Stomach (tissue), 8 donors: ENCODE measurements at regions not wholly inside any gene's neighbourhood (a gene's known extent, or its start where the extent isn't known, plus 50 kb on each side); places are given as distances from the start of the nearest gene placed in this dataset.
A peak's percentile ranks its signal among the peaks of the same experiment; 100 is the strongest.

Experiments used
- DNase-seq, 2 donors: peaks; one replicate each; pipeline versions ENCODE4 v3.0.0 to v3.0.0-alpha.2; 2013 to 2019
- H3K27ac ChIP-seq, 5 donors: fragments of 200-600 bp in 4 of 5; sonication (generic) in 4 of 5; one replicate each; pipeline ENCODE4 v1.5.1; 2013 to 2019; ENCODE audit warnings: mild to moderate bottlenecking in 1 of 5, moderate library complexity in 1 of 5
- H3K27me3 ChIP-seq, 3 donors: fragments of 200-600 bp; sonication (generic); one replicate each; pipeline ENCODE4 v1.5.1; 2017 to 2019; ENCODE audit warnings: mixed run types in 1 of 3
- H3K36me3 ChIP-seq, 4 donors: fragments of 200-600 bp; sonication (generic); 1 replicate in 3 of 4; 2 replicates in 1 of 4; pipeline ENCODE4 v1.5.1; 2016 to 2019
- H3K4me1 ChIP-seq, 4 donors: fragments of 200-600 bp; sonication (generic); one replicate each; pipeline ENCODE4 v1.5.1; 2016 to 2019
- H3K4me3 ChIP-seq, 4 donors: fragments of 200-600 bp; sonication (generic) in 3 of 4; one replicate each; pipeline ENCODE4 v1.5.1; 2016 to 2019; ENCODE audit warnings: mild to moderate bottlenecking in 1 of 4
- H3K9me3 ChIP-seq, 4 donors: fragments of 200-600 bp; sonication (generic); one replicate each; pipeline ENCODE4 v1.5.1; 2016 to 2019
- CTCF ChIP-seq, 7 experiments: fragments of 450-650 bp in 4 of 7; fragments of 200-600 bp in 3 of 7; sonication (generic) in 3 of 7; IDR thresholded peaks; one replicate each; pipeline ENCODE4 v1.5.1; 2016 to 2019; ENCODE audit warnings: antibody characterized with exemption in 7 of 7, control low read depth in 2 of 7, mild to moderate bottlenecking in 1 of 7
- EP300 ChIP-seq: sonication (generic); formaldehyde crosslinking; IDR thresholded peaks from one replicate; pipeline ENCODE4 v1.6.1; 2017; ENCODE audit warnings: antibody characterized with exemption
- POLR2A ChIP-seq, 4 donors: fragments of 450-650 bp; IDR thresholded peaks; one replicate each; pipeline ENCODE4 v1.6.1; 2016; ENCODE audit warnings: antibody characterized with exemption in 4 of 4, control low read depth in 2 of 4, mild to moderate bottlenecking in 1 of 4, moderate library complexity in 1 of 4
- POLR2AphosphoS5 ChIP-seq, 3 donors: sonication (generic); formaldehyde crosslinking; IDR thresholded peaks; one replicate each; pipeline ENCODE4 v1.6.1; 2016; ENCODE audit warnings: antibody characterized with exemption in 3 of 3
- WGBS, 5 donors: extraction: QIAGEN DNeasy Blood & Tissue Kit in 3 of 5; methylation state at CpG; one replicate each; pipeline versions ENCODE4 v1.1.5 to v1.1.7; 2013 to 2018; 5-methylcytosine and 5-hydroxymethylcytosine counted together
- intact Hi-C: fragments of 100-400 bp; cut with DNase I; formaldehyde crosslinking; loops from one replicate; pipeline ENCODE4 v1.15.1; 2023; ENCODE audit warnings: low total_unique reads
- donor health status: healthy with polysubstance abuse.
- donor health status: Bipolar disorder and iron deficiency.
- donor health status: healthy.

GRCh38 chr1:199710974-199711373, 316.5 kb upstream of the NR5A2 start:
- no peak overlapping the region for H3K27ac ChIP-seq
- H3K4me3 ChIP-seq, result no peak overlapping the region
- WGBS, 5 donors, result 78 to 90% (median 89%) methylated on average over 2 of the region's 2 CpGs
- intact Hi-C loops, result no loop called here
- DNase-seq, result no peak
- peaks cover 0 to 29% (median 14%) of the 10 kb centered on the region in 4 donors for H3K9me3 ChIP-seq
- TF ChIP-seq EP300 (no peak), POLR2A (IDR thresholded peaks at IDR 0.05) (no peak), CTCF (IDR thresholded peaks at IDR 0.05) (no peak)
- no peaks in the 10 kb centered on the region for H3K4me1 ChIP-seq
- H3K27me3 ChIP-seq, result no peaks in the 10 kb centered on the region
- no peaks in the 10 kb centered on the region for H3K36me3 ChIP-seq

GRCh38 chr1:199716729-199717128, 310.8 kb upstream of the NR5A2 start:
- no peak overlapping the region for H3K4me3 ChIP-seq
- H3K4me1 ChIP-seq, result no peaks in the 10 kb centered on the region
- DNase-seq, result no peak
- intact Hi-C loops, result no loop called here
- H3K27ac ChIP-seq, result no peak overlapping the region
- H3K9me3 ChIP-seq, result peaks cover 0 to 7% (median 0%) of the 10 kb centered on the region in 4 donors
- TF ChIP-seq CTCF (IDR thresholded peaks at IDR 0.05) (no peak), POLR2AphosphoS5 (IDR thresholded peaks at IDR 0.05) (no peak), POLR2A (IDR thresholded peaks at IDR 0.05) (no peak), EP300 (no peak)
- 65 to 92% (median 76%) methylated on average over 1 of the region's 1 CpG for WGBS, 5 donors
- H3K36me3 ChIP-seq, result no peaks in the 10 kb centered on the region
- no peaks in the 10 kb centered on the region for H3K27me3 ChIP-seq

GRCh38 chr1:199719156-199719842, 308.2 kb upstream of the NR5A2 start:
- Histone ChIP-seq H3K27ac (no peak overlapping the region), H3K27me3 (no peaks in the 10 kb centered on the region), H3K36me3 (no peaks in the 10 kb centered on the region), H3K9me3 (no peaks in the 10 kb centered on the region), H3K4me1 (no peaks in the 10 kb centered on the region), H3K4me3 (no peak overlapping the region)
- 70 to 81% (median 78%) methylated on average over 3 of the region's 3 CpGs for WGBS, 5 donors
- intact Hi-C loops, result no loop called here
- TF ChIP-seq POLR2A (IDR thresholded peaks at IDR 0.05), result no peak
- no peak for TF ChIP-seq EP300
- no peak for TF ChIP-seq POLR2AphosphoS5 (IDR thresholded peaks at IDR 0.05)
- TF ChIP-seq CTCF (IDR thresholded peaks at IDR 0.05), result no peak
- DNase-seq, result no peak

- Histone ChIP-seq H3K27me3 (no peaks in the 10 kb centered on the region), H3K27ac (no peak overlapping the region), H3K4me1 (no peaks in the 10 kb centered on the region), H3K36me3 (no peaks in the 10 kb centered on the region), H3K4me3 (no peak overlapping the region), H3K9me3 (no peaks in the 10 kb centered on the region)
- intact Hi-C loops, result no loop called here
- TF ChIP-seq EP300 (no peak), POLR2A (IDR thresholded peaks at IDR 0.05) (no peak), CTCF (IDR thresholded peaks at IDR 0.05) (no peak)
- 1 to 18% (median 5%) methylated on average over 2 of the region's 2 CpGs for WGBS, 5 donors
- peak in 1 of 2 donors; percentile 7 for DNase-seq
These were observed 307.0 kb upstream of the NR5A2 start for GRCh38 chr1:199720496-199720895.
